ENCODE measurements at regions not wholly inside any gene's neighbourhood (a gene's known extent, or its start where the extent isn't known, plus 50 kb on each side); places are given as distances from the start of the nearest gene placed in this dataset.

DNA sequence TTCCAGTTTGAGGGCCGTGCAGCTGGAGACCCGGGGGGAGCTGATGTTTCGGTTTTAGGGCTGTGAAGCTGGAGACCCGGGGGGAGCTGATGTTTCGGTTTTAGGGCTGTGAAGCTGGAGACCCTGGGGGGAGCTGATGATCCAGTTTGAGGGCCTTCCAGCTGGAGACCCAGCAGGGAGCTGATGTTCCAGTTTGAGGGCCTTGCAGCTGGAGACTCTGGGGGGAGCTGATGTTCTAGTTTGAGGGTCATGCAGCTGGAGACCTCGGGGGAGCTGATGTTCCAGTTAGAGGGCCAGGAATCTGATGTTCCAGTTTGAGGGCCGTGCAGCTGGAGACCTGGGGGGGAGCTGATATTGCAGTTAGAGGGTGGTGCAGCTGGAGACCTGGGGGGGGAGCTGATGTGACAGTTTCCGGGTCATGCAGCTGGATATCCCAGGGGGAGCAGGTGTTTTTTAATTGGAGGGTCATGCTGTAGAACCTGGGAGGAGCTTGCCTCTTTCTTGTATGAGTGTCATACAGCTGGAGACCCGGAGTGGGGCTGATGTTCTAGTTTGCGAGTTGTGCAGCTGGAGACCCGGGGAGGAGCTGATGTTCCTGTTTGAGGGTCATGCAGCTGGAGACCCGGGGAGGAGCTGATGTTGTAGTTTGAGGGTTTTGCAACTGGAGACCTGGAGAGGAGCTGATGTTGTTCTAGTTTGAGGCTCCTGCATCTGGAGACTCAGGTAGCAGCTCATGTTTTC lies 153.2 kb downstream of the RTP5 start:
- 92% methylated on average over 9 of the region's 12 CpGs for WGBS (ENCODE audit: low lambda C conversion rate, missing lambda C conversion rate)
- H3K36me3 ChIP-seq (replicated peaks; ENCODE audit: insufficient read depth, low read depth), result no peaks in the 10 kb centered on the region
- no peaks in the 10 kb centered on the region for H3K79me2 ChIP-seq
- no peaks in the 10 kb centered on the region for H3K9me2 ChIP-seq (replicated peaks; ENCODE audit: insufficient read depth)
- no peaks in the 10 kb centered on the region for H3K9me3 ChIP-seq (ENCODE audit: low read depth)
- no peaks in the 10 kb centered on the region for H3K4me1 ChIP-seq (ENCODE audit: insufficient read depth)
- H3K4me2 ChIP-seq, result no peak overlapping the region
- no peak for TF ChIP-seq EZH2 (IDR thresholded peaks at IDR 0.05; ENCODE audit: borderline replicate concordance)
- TF ChIP-seq CTCF (IDR thresholded peaks at IDR 0.05; ENCODE audit: poor library complexity), result no peak
- no peak for TF ChIP-seq EZH2phosphoT487 (IDR thresholded peaks at IDR 0.05; ENCODE audit: low read depth, severe bottlenecking, unreplicated experiment)
- no peak overlapping the region for H2AFZ ChIP-seq
- no peaks in the 10 kb centered on the region for H4K20me1 ChIP-seq (ENCODE audit: insufficient read depth, poor library complexity, severe bottlenecking)
- no peak for DNase-seq (ENCODE audit: low spot score)
- no peak overlapping the region for H3K4me3 ChIP-seq
- H3K27me3 ChIP-seq, result no peaks in the 10 kb centered on the region
- H3K27ac ChIP-seq, result no peak overlapping the region

DNA sequence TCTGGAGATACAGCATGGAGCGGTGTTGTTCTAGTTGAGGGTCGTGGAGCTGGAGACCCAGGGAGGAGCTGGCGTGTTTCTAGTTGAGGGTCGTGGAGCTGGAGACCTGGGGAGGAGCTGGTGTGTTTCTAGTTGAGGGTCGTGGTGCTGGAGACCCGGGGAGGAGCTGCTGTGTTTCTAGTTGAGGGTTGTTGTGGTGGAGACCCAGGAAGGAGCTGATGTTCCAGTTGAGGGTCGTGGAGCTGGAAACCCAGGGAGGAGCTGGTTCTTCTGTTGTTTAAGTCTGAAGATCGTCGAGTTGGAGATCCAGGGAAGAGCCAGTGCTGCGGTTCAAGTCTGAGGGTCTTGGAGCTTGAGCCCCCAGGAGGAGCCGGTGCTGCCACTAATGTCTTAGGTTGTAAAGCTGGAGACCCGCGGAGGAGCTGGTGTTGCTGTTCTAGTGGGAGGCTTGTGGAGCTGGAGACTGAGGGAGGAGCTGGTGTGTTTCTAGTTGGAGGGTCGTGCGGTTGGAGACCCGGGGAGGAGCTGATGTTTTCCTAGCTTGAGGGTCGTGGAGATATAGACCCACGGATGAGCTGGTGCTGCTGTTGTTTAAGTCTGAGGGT lies 155.3 kb downstream of the RTP5 start:
- Histone ChIP-seq H3K27me3 (no peaks in the 10 kb centered on the region), H3K9me2 (replicated peaks; ENCODE audit: insufficient read depth) (no peaks in the 10 kb centered on the region), H3K27ac (no peak overlapping the region), H3K4me3 (no peak overlapping the region), H2AFZ (no peak overlapping the region), H4K20me1 (ENCODE audit: insufficient read depth, poor library complexity, severe bottlenecking) (no peaks in the 10 kb centered on the region), H3K36me3 (replicated peaks; ENCODE audit: insufficient read depth, low read depth) (no peaks in the 10 kb centered on the region), H3K4me1 (ENCODE audit: insufficient read depth) (no peaks in the 10 kb centered on the region), H3K9me3 (ENCODE audit: low read depth) (no peaks in the 10 kb centered on the region), H3K4me2 (no peak overlapping the region), H3K79me2 (no peaks in the 10 kb centered on the region)
- no peak for DNase-seq (ENCODE audit: low spot score)
- TF ChIP-seq EZH2phosphoT487 (IDR thresholded peaks at IDR 0.05; ENCODE audit: low read depth, severe bottlenecking, unreplicated experiment), result no peak
- no peak for TF ChIP-seq EZH2 (IDR thresholded peaks at IDR 0.05; ENCODE audit: borderline replicate concordance)
- no peak for TF ChIP-seq CTCF (IDR thresholded peaks at IDR 0.05; ENCODE audit: poor library complexity)
- 94% methylated on average over 18 of the region's 18 CpGs for WGBS (ENCODE audit: low lambda C conversion rate, missing lambda C conversion rate)

DNA sequence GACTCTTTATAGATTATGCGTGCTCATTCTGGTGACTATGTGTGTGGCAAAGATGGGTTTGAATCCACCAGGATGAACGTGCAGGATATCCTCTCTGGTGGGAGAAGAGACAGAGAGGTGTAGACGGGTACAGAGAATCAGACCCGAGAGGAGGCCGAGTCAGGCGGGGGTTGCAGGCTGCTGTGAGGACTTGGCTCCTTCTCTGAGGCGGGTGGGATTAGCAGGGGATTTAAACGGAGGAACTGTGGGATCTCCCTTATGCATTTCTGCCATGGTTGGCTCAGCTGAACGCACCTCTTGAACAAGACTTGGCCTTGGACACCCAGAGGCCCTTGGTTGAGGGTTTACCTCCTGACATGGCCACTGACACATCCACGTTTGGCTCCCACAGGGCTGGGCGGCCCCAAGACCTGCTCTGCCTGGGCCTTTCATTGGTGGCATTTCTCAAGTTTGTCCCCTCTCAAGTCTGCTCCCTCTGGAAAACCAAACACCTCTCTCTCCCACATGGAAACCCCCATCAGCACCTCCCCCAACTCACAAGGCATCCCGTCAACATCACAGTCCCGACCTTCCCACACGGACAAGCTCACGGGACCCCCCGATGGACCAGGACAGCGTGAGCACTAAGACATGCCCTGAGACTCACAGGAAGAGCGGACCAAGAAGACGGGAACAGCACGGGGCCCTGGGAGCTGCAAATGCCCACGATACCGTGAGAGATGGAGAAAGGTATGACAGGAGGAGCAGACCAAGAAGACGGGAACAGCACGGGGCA lies 158.3 kb downstream of the RTP5 start:
- no peaks in the 10 kb centered on the region for H3K9me3 ChIP-seq (ENCODE audit: low read depth)
- no peak overlapping the region for H2AFZ ChIP-seq
- H3K4me3 ChIP-seq, result no peak overlapping the region
- 85% methylated on average over 23 of the region's 24 CpGs for WGBS (ENCODE audit: low lambda C conversion rate, missing lambda C conversion rate)
- H3K4me1 ChIP-seq (ENCODE audit: insufficient read depth), result no peaks in the 10 kb centered on the region
- no peak overlapping the region for H3K27ac ChIP-seq
- H4K20me1 ChIP-seq (ENCODE audit: insufficient read depth, poor library complexity, severe bottlenecking), result no peaks in the 10 kb centered on the region
- no peak for DNase-seq (ENCODE audit: low spot score)
- H3K4me2 ChIP-seq, result no peak overlapping the region
- TF ChIP-seq EZH2phosphoT487 (IDR thresholded peaks at IDR 0.05; ENCODE audit: low read depth, severe bottlenecking, unreplicated experiment) (no peak), CTCF (IDR thresholded peaks at IDR 0.05; ENCODE audit: poor library complexity) (no peak), EZH2 (IDR thresholded peaks at IDR 0.05; ENCODE audit: borderline replicate concordance) (no peak)
- H3K27me3 ChIP-seq, result no peaks in the 10 kb centered on the region
- no peaks in the 10 kb centered on the region for H3K9me2 ChIP-seq (replicated peaks; ENCODE audit: insufficient read depth)
- H3K36me3 ChIP-seq (replicated peaks; ENCODE audit: insufficient read depth, low read depth), result no peaks in the 10 kb centered on the region
- no peaks in the 10 kb centered on the region for H3K79me2 ChIP-seq
